HCT116 (cell line): ENCODE measurements at regions not wholly inside any gene's neighbourhood (a gene's known extent, or its start where the extent isn't known, plus 50 kb on each side); places are given as distances from the start of the nearest gene placed in this dataset.

Experiments used
- ATAC-seq: fragments of 200-7000 bp; cut with Tn5 transposase; 2 replicates; pipeline ENCODE4 v1.9.1; 2020; ENCODE audit warnings: mild to moderate bottlenecking, moderate library complexity
- BruUV-seq: library from RNA; stranded (reverse); fragments of 400-500 nt; replicated peaks from 2 replicates; lab custom pipeline; 2021; lab: Mats Ljungman, UMichigan
- CTCF ChIA-PET: fragments of 300-600 bp; sonication (Branson Sonifier 250); formaldehyde crosslinking; loops from one replicate; lab custom pipeline; 2021; ENCODE audit warnings: antibody characterized with exemption; lab: Charles Lee
- POLR2A ChIA-PET: fragments of 300-600, 350-600 bp; sonication (Branson Sonifier 250); formaldehyde crosslinking; loops from one replicate; lab custom pipeline; 2021; ENCODE audit warnings: antibody characterized with exemption; lab: Charles Lee
- RAD21 ChIA-PET, 2 experiments: fragments of 300-600 bp; sonication (Branson Sonifier 250); formaldehyde crosslinking; loops; one replicate each; lab custom pipeline; 2023; ENCODE audit warnings: low total read pairs in 2 of 2; ENCODE audit not compliant: uncharacterized antibody in 2 of 2, unreplicated experiment in 2 of 2, low non-redundant PET in 1 of 2; lab: Charles Lee
- DNase-seq: peaks from one replicate; pipeline ENCODE4 v3.0.0-alpha.2; 2010; ENCODE audit warnings: low read depth, low spot score
- H2AFZ ChIP-seq: fragments of 200-600 bp; shearing (Covaris generic), sonication (generic); 2 replicates; pipeline ENCODE4 v1.6.1; 2017; ENCODE audit warnings: low read depth, mixed run types, mixed read lengths, antibody characterized with exemption, low read length; ENCODE audit not compliant: poor library complexity, severe bottlenecking
- H3K27ac ChIP-seq: 2 replicates; pipeline ENCODE4 v1.5.1; 2012; ENCODE audit warnings: low read depth, low read length
- H3K27me3 ChIP-seq: fragments of 200-600 bp; sonication (generic); 2 replicates; pipeline ENCODE4 v1.6.1; 2016; ENCODE audit warnings: mixed run types, low read length, mixed read lengths; ENCODE audit not compliant: insufficient read depth
- H3K36me3 ChIP-seq, 2 experiments: fragments of 200-500 bp in 1 of 2; fragments of 200-600 bp in 1 of 2; sonication (Bioruptor generic) in 1 of 2; sonication (generic) in 1 of 2; 2 replicates each; pipeline versions ENCODE4 v1.5.1 to v1.6.1; 2014 to 2016; ENCODE audit warnings: low read length in 2 of 2, inconsistent platforms in 1 of 2, mixed read lengths in 1 of 2, mixed run types in 1 of 2; ENCODE audit not compliant: insufficient read depth in 2 of 2, control insufficient read depth in 1 of 2
- H3K4me1 ChIP-seq, 2 experiments: fragments of 200-600 bp in 1 of 2; sonication (generic) in 1 of 2; 2 replicates each; pipeline versions ENCODE4 v1.5.1 to v1.6.1; 2012 to 2017; ENCODE audit warnings: low read length in 2 of 2, inconsistent platforms in 1 of 2, mild to moderate bottlenecking in 1 of 2, mixed read lengths in 1 of 2, mixed run types in 1 of 2, moderate library complexity in 1 of 2; ENCODE audit not compliant: insufficient read depth in 2 of 2, control insufficient read depth in 1 of 2
- H3K4me2 ChIP-seq: fragments of 200-600 bp; sonication (generic); 2 replicates; pipeline ENCODE4 v1.6.1; 2017; ENCODE audit warnings: mixed run types, low read length, mixed read lengths
- H3K4me3 ChIP-seq, 2 experiments: fragments of 200-600 bp in 1 of 2; sonication (generic) in 1 of 2; replicated peaks in 1 of 2; 2 replicates each; pipeline ENCODE4 v1.5.1; 2011 to 2016; ENCODE audit warnings: low read length in 2 of 2, control low read depth in 1 of 2, low read depth in 1 of 2, mild to moderate bottlenecking in 1 of 2, mixed read lengths in 1 of 2, mixed run types in 1 of 2
- H3K79me2 ChIP-seq: fragments of 200-600 bp; sonication (generic); 2 replicates; pipeline ENCODE4 v1.6.1; 2017; ENCODE audit warnings: mild to moderate bottlenecking, mixed run types, low read length, moderate library complexity, mixed read lengths; ENCODE audit not compliant: insufficient read depth
- H3K9ac ChIP-seq: fragments of 200-600 bp; sonication (generic); 2 replicates; pipeline ENCODE4 v1.6.1; 2016; ENCODE audit warnings: low read length, mixed read lengths
- H3K9me2 ChIP-seq: fragments of 200-600 bp; sonication (generic), shearing (Covaris generic); 2 replicates; pipeline ENCODE4 v1.6.1; 2017; ENCODE audit warnings: mixed run types, mild to moderate bottlenecking, moderate library complexity; ENCODE audit not compliant: insufficient read depth
- H3K9me3 ChIP-seq, 2 experiments: fragments of 200-500 bp in 1 of 2; fragments of 200-600 bp in 1 of 2; sonication (Bioruptor generic) in 1 of 2; sonication (generic) in 1 of 2; 2 replicates each; pipeline ENCODE4 v1.6.1; 2014 to 2017; ENCODE audit warnings: low read length in 2 of 2, mixed read lengths in 2 of 2, inconsistent platforms in 1 of 2, low read depth in 1 of 2, mild to moderate bottlenecking in 1 of 2, mixed run types in 1 of 2, moderate library complexity in 1 of 2; ENCODE audit not compliant: control insufficient read depth in 1 of 2, insufficient read depth in 1 of 2
- H4K20me1 ChIP-seq: fragments of 200-600 bp; sonication (generic), shearing (Covaris generic); 2 replicates; pipeline ENCODE4 v1.6.1; 2017; ENCODE audit warnings: mixed run types, mild to moderate bottlenecking, moderate library complexity; ENCODE audit not compliant: insufficient read depth
- CEBPB ChIP-seq: IDR thresholded peaks from 2 replicates; pipeline ENCODE4 v1.6.1; 2012; ENCODE audit warnings: low read depth
- ELF1 ChIP-seq: IDR thresholded peaks from 2 replicates; pipeline ENCODE4 v1.6.1; 2012; ENCODE audit warnings: low read depth, borderline replicate concordance
- FOSL1 ChIP-seq: IDR thresholded peaks from 2 replicates; pipeline ENCODE4 v1.6.1; 2012; ENCODE audit warnings: low read depth
- POLR2A ChIP-seq: IDR thresholded peaks from 2 replicates; pipeline ENCODE4 v1.7.0; 2011; ENCODE audit warnings: borderline replicate concordance; ENCODE audit not compliant: insufficient read depth, insufficient read length; ENCODE audit errors: extremely low read depth
- POLR2AphosphoS5 ChIP-seq: IDR thresholded peaks from 2 replicates; pipeline ENCODE4 v1.6.1; 2011; ENCODE audit warnings: mild to moderate bottlenecking, low read depth, low read length, moderate library complexity
- intact Hi-C: fragments of 100-400 bp; cut with micrococcal nuclease; formaldehyde crosslinking; loops from 2 replicates; pipeline ENCODE4 v1.10.0; 2022

DNA sequence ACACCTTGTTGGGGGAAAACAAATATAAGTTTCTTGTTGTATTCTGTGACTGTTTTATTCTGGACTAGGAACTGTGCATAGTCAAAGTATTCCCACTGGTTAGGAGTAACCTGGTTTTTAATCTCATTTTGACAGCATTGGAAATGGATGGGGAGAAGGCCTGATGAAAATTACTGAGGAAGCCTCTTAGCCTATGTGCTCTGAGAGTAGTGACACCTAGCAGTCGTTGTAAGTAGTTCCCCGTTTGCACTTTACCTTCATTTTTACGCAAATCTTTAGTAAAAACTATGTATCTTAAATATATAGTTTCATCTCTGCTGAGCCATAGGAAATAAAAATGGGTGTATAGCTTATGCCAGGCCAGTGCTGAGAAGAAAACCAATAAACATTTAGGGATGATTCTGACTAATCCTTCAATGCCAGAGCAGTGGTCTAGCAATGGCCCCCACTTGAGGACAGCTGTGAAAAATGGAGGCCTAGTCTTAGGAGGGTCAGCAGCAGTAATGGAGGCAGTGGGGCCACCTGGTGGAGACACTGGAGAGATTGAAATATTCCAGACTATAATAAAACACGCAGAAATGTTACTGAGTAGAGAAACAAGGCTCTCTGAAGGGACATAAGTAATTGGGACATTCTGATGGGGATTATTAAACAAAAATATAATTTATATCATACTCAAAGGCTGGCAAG is 133.2 kb upstream of the NOVA1 start:
- Histone ChIP-seq H3K27ac (no peak overlapping the region), H3K4me1 (no peaks in the 10 kb centered on the region), H3K36me3 (no peaks in the 10 kb centered on the region), H3K9me3 (peaks cover 0 to 37% of the 10 kb centered on the region in 2 experiments; a peak in 2 of 4 replicates), H3K4me2 (no peak overlapping the region), H3K27me3 (no peaks in the 10 kb centered on the region), H3K9ac (no peak overlapping the region), H2AFZ (no peak overlapping the region), H3K9me2 (no peaks in the 10 kb centered on the region), H3K4me3 (no peak overlapping the region), H3K79me2 (no peaks in the 10 kb centered on the region), H4K20me1 (no peaks in the 10 kb centered on the region)
- ChIA-PET POLR2A (no interaction called here), RAD21 (no interaction called here), CTCF (no interaction called here)
- ATAC-seq (no peak), DNase-seq (no peak)
- intact Hi-C loops: no loop called here
- BruUV-seq: no TSS peak
- no peak for TF ChIP-seq POLR2AphosphoS5
- TF ChIP-seq ELF1: no peak
- no peak for TF ChIP-seq FOSL1
- no peak for TF ChIP-seq CEBPB
- no peak for TF ChIP-seq POLR2A

DNA sequence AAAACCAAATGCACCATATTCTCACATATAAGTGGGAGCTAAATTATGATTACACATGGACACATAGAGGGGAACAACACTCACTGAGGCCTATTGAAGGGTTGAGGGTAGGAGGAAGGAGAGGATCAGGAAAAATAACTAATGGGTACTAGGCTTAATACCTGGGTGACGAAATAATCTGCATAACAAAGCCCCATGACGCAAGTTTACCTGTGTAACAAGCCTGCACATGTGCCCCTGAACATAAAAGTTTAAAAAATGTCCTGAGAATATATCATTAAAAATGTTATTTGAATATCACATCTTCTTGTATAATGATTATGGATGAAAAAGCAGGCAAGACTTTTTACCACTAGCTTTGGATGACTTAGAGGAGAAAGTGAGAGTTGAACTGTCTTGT is 138.0 kb upstream of the NOVA1 start:
- Histone ChIP-seq H2AFZ (no peak overlapping the region), H3K27me3 (no peaks in the 10 kb centered on the region), H3K4me2 (no peak overlapping the region), H3K9me2 (no peaks in the 10 kb centered on the region), H3K36me3 (no peaks in the 10 kb centered on the region), H3K9ac (no peak overlapping the region), H3K27ac (no peak overlapping the region), H3K4me1 (no peaks in the 10 kb centered on the region), H3K9me3 (peaks cover 10 to 17% of the 10 kb centered on the region in 2 experiments; a peak in 2 of 4 replicates), H3K79me2 (no peaks in the 10 kb centered on the region), H4K20me1 (no peaks in the 10 kb centered on the region), H3K4me3 (no peak overlapping the region)
- BruUV-seq: no TSS peak
- no peak for TF ChIP-seq POLR2A
- ATAC-seq (no peak), DNase-seq (no peak)
- ChIA-PET RAD21 (no interaction called here), CTCF (no interaction called here), POLR2A (no interaction called here)
- intact Hi-C loops: no loop called here
